ENCODE measurements at regions not wholly inside any gene's neighbourhood (a gene's known extent, or its start where the extent isn't known, plus 50 kb on each side); places are given as distances from the start of the nearest gene placed in this dataset.

DNA sequence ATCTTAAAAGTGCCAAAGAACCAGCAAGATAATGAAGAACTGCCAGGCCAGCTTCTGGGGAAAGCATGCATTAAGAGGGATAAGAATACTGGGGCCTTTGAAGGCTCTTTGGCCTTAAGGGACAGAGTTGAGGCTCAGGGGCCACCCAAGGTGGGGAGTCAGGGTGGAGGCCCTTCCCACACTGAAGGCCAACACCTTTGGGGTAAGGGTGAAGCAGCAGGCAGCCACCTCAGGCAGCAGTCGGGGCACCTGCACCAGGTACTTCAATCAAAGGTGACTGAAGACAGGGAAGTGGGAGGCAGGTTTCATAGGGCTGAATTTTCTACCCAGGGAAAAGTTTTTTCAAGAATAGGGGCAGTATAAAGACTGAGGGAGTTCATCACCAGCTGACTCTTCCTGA lies 87.7 kb upstream of the KLF13 start:
- no peak overlapping the region for H3K27ac ChIP-seq
- intact Hi-C loops (cut with DNase I): no loop called here
- peaks cover 6% of the 10 kb centered on the region for H3K4me1 ChIP-seq (ENCODE audit: insufficient read depth)
- no peak for DNase-seq
- WGBS, 3 donors: 78 to 86% (median 84%) methylated on average over 1 of the region's 1 CpG
- H3K9me3 ChIP-seq: no peaks in the 10 kb centered on the region
- H3K36me3 ChIP-seq: no peaks in the 10 kb centered on the region
- H3K4me3 ChIP-seq: no peak overlapping the region
- no peaks in the 10 kb centered on the region for H3K27me3 ChIP-seq
- TF ChIP-seq POLR2A (IDR thresholded peaks at IDR 0.05): no peak
- TF ChIP-seq EP300 (IDR thresholded peaks at IDR 0.05): no peak
- TF ChIP-seq, protein P1, sequence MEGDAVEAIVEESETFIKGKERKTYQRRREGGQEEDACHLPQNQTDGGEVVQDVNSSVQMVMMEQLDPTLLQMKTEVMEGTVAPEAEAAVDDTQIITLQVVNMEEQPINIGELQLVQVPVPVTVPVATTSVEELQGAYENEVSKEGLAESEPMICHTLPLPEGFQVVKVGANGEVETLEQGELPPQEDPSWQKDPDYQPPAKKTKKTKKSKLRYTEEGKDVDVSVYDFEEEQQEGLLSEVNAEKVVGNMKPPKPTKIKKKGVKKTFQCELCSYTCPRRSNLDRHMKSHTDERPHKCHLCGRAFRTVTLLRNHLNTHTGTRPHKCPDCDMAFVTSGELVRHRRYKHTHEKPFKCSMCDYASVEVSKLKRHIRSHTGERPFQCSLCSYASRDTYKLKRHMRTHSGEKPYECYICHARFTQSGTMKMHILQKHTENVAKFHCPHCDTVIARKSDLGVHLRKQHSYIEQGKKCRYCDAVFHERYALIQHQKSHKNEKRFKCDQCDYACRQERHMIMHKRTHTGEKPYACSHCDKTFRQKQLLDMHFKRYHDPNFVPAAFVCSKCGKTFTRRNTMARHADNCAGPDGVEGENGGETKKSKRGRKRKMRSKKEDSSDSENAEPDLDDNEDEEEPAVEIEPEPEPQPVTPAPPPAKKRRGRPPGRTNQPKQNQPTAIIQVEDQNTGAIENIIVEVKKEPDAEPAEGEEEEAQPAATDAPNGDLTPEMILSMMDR (IDR thresholded peaks at IDR 0.05): no peak

DNA sequence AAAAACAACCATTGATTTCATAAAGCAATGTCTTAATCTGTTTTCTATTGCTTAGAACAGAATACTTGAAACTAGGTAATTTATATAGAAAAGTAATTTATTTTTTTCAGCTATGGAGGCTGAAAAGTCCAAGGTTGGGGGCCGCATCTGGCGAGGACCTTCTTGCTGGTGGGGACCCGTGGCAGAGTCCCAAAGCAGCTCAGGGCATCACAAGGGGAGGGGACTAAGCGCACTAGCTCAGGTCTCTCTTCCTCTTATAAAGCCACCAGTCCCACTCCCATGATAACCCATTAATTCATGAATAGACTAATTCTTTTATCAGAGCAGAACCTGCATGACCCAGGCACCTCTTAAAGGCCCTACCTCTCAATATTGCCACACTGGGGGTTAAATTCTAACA lies 87.2 kb upstream of the KLF13 start:
- no peaks in the 10 kb centered on the region for H3K9me3 ChIP-seq
- DNase-seq: no peak
- no peaks in the 10 kb centered on the region for H3K27me3 ChIP-seq
- H3K36me3 ChIP-seq: no peaks in the 10 kb centered on the region
- TF ChIP-seq, protein P1 (IDR thresholded peaks at IDR 0.05): no peak
- TF ChIP-seq POLR2A (IDR thresholded peaks at IDR 0.05) (no peak), EP300 (IDR thresholded peaks at IDR 0.05) (no peak)
- intact Hi-C loops (cut with DNase I): no loop called here
- H3K4me1 ChIP-seq (ENCODE audit: insufficient read depth): peaks cover 6% of the 10 kb centered on the region
- 70 to 81% (median 79%) methylated on average over 4 of the region's 4 CpGs for WGBS, 3 donors
- no peak overlapping the region for H3K27ac ChIP-seq
- H3K4me3 ChIP-seq: no peak overlapping the region

DNA sequence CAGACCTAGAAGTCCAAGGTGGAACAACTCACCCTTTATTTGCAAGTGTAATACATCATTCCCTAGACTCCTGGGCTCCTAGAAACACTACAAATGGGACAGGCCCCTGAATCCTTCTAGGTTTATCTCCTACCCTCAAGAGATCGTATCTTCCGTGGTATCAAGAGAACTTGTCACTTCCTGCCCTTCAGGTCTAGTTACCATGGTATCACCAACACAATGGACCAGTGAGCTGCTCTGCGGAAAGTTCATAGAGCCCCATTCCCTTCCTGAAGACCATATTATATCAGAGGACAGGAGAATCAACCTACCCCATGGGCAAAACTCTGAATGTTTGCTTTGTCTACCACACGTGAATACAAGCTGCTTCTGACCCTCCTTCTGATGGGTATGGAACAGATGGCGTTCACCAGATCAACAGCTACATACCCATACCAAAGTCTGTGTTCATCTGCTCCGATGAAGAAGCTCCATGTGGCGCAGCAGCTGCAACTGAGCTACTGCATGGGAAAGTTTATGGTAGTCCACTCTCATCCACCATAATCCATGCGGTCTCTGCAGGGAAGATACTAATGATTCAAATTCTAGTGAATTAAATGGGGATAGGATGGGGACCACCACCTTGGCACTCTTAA lies 84.6 kb upstream of the KLF13 start:
- DNase-seq: peak in 1 of 5 donors; percentile 1
- Histone ChIP-seq H3K9me3 (no peaks in the 10 kb centered on the region), H3K27me3 (no peaks in the 10 kb centered on the region), H3K4me1 (ENCODE audit: insufficient read depth) (peaks cover under 1% of the 10 kb centered on the region), H3K36me3 (no peaks in the 10 kb centered on the region), H3K27ac (no peak overlapping the region), H3K4me3 (no peak overlapping the region)
- TF ChIP-seq POLR2A (IDR thresholded peaks at IDR 0.05) (no peak), EP300 (IDR thresholded peaks at IDR 0.05) (no peak)
- TF ChIP-seq, protein P1 (IDR thresholded peaks at IDR 0.05): no peak
- intact Hi-C loops (cut with DNase I): no loop called here
- WGBS, 3 donors: 90 to 95% (median 92%) methylated on average over 8 of the region's 8 CpGs

DNA sequence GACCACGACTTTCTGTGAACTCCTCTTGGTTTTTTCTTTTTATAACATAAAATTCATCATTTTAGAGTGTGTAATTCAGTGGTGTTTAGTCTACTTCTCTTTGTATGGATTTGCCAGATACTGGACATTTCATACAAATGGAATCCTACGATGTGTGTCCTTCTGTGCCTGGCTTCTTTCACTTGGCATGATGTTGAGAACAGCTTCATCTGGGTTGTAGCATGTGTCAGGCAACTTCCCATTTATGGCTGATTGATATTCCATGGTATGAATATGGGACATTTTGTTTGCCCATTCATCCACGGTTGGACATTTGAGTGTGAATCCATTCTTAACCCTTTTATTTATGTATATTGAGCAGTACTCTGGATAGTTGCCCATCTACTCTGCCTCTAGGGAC lies 82.7 kb upstream of the KLF13 start:
- DNase-seq: no peak
- intact Hi-C loops (cut with DNase I): no loop called here
- Histone ChIP-seq H3K9me3 (no peaks in the 10 kb centered on the region), H3K36me3 (no peaks in the 10 kb centered on the region), H3K27ac (no peak overlapping the region), H3K27me3 (no peaks in the 10 kb centered on the region), H3K4me3 (no peak overlapping the region), H3K4me1 (ENCODE audit: insufficient read depth) (no peaks in the 10 kb centered on the region)
- no peak for TF ChIP-seq EP300 (IDR thresholded peaks at IDR 0.05)
- no peak for TF ChIP-seq POLR2A (IDR thresholded peaks at IDR 0.05)
- TF ChIP-seq, protein P1 (IDR thresholded peaks at IDR 0.05): no peak
- WGBS, 3 donors: 60 to 72% (median 66%) methylated on average over 3 of the region's 3 CpGs

Measured in ovary (tissue), 7 donors.